Choroid plexus epithelial cell (primary cell): ENCODE measurements at regions not wholly inside any gene's neighbourhood (a gene's known extent, or its start where the extent isn't known, plus 50 kb on each side); places are given as distances from the start of the nearest gene placed in this dataset.
A peak's percentile ranks its signal among the peaks of the same experiment; 100 is the strongest.
"Not testable (repeated sequence)": the region's sequence is repeated elsewhere in the genome, so short reads cannot be mapped to it uniquely, and the experiment has no call there.

ENCODE experiments used
- DNase-seq: peaks from one replicate; pipeline ENCODE4 v3.0.0-alpha.2; 2010; ENCODE audit warnings: low read depth
- H3K4me3 ChIP-seq: 2 replicates; pipeline ENCODE4 v1.5.1; 2011; ENCODE audit warnings: low read depth, mild to moderate bottlenecking, control low read depth, low read length, moderate library complexity
- TF ChIP-seq, protein P1 (sequence below): conservative IDR thresholded peaks from 2 replicates; pipeline ENCODE4 v1.5.1; 2011; ENCODE audit warnings: low read depth, mild to moderate bottlenecking, control low read depth, inconsistent platforms, low read length, moderate library complexity

DNA sequence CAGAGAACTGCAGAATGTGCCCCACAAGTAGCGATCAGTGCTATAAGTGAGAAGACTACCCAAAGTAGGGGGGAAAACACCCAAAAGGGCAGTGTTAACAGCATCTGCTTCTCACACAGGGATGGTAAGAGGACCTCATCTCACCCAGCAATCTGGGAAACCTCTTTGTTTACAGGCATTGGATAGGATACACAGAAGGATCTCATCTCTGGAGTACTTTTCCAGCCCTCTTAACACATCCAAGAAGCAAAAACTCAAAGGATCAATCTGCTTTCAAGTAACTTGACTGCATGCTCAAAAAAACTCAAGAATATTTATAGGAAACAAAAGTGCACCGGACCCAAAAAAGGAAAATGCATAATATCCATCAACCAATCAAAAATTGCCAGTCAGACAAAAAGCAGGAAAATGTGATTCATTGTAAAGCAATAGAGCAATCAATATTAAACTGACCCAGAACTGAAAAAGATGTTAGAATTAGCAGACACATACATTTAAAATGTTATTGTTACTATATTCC is 311.0 kb upstream of the CXADR start:
- TF ChIP-seq, protein P1, sequence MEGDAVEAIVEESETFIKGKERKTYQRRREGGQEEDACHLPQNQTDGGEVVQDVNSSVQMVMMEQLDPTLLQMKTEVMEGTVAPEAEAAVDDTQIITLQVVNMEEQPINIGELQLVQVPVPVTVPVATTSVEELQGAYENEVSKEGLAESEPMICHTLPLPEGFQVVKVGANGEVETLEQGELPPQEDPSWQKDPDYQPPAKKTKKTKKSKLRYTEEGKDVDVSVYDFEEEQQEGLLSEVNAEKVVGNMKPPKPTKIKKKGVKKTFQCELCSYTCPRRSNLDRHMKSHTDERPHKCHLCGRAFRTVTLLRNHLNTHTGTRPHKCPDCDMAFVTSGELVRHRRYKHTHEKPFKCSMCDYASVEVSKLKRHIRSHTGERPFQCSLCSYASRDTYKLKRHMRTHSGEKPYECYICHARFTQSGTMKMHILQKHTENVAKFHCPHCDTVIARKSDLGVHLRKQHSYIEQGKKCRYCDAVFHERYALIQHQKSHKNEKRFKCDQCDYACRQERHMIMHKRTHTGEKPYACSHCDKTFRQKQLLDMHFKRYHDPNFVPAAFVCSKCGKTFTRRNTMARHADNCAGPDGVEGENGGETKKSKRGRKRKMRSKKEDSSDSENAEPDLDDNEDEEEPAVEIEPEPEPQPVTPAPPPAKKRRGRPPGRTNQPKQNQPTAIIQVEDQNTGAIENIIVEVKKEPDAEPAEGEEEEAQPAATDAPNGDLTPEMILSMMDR: no peak
- H3K4me3 ChIP-seq: no peak overlapping the region
- DNase-seq: no peak

DNA sequence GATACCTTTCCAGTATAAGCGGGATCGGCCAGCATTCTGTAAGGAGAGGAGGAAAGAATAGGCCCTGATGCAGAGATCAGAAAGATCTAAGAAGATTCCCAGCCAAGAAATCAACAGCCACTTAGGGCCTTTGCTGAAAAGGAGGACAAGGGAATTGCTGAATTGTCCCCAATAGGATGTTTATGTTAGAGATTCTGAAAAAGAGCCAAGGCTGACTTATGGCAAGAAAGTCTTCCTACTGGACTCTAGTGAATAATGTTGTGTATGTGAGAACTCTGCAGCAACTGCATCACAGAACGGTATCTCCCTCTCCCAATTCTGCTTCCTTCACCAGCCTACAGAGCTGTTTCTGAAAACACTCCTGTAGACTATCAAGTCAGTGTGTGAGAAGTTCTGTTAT is 298.0 kb upstream of the CXADR start:
- no peak overlapping the region for H3K4me3 ChIP-seq
- DNase-seq: no peak
- TF ChIP-seq, protein P1: no peak

DNA sequence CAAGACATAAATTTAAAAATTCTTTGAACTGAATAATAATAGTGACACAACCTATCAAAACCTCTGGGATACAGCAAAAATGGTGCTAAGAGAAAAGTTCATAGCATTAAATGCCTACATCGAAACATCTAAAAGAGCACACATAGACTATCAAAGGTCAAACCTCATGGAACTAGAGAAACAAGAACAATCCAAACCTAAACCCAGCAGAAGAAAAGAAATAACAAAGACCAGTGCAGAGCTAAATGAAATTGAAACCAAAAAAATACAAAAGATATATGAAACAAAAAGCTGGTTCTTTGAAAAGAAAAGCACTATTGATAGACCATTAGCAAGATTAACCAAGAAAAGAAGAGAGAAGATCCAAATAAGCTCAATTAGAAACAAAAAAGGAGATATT is 293.8 kb upstream of the CXADR start:
- not testable (repeated sequence) for DNase-seq, H3K4me3 ChIP-seq

DNA sequence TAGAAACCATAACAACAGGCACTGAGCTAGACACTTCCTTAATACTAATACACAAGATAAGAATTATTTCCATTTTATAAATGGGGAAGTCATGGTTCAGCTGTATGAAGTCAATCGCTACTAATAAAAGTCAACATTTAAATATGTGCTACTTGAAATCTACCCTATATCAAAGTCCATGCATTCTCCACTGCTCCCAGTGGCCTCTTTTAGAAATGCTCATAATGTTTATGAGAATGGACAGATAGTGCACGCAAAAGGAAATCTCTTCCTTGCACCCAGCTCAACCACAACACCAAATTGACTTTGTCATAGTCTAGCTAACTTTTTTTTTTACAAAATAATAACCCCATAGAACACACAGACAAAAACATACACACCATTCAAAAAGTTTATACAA is 281.7 kb upstream of the CXADR start:
- TF ChIP-seq, protein P1: no peak
- H3K4me3 ChIP-seq: no peak overlapping the region
- DNase-seq: peak; percentile 0

DNA sequence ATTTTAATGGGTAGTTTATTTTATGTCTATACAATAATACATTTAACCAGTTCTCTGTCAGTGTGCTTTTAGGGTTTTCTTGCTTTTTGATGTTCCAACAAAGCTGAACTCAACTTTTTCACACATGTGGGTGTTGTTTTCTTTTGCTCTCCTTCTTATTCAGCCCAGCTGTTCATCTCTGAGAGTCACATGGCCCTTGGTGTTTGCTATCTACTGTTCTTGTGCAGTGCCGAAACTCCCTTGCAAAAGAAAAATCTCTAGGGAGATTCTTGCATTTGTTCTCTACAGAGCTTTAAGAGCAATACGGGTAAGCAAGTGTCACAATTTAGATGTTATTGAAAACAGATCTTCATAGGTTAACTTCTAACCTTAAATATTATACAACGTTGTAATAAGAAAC is 281.1 kb upstream of the CXADR start:
- DNase-seq: peak; percentile 17
- H3K4me3 ChIP-seq: no peak overlapping the region
- TF ChIP-seq, protein P1: no peak

DNA sequence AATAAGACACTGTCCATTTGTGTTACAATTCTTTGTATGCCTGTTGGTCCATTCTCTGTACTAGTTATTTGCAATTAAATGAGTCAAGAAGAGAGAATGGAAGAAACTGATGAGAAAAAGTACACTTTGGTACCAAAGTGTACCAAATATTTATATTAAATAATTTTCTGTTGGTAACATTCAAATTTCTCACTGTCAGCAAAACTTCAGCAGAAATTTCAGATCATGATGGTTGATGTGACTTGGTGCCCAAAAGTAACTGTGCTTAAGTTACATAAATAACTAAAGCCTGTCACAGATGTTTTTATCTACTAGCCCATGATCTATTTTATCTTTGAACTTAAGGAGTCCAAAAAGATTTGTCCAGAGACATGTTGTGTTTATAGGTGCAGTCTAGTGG is 274.4 kb upstream of the CXADR start:
- TF ChIP-seq, protein P1: no peak
- no peak for DNase-seq
- H3K4me3 ChIP-seq: no peak overlapping the region

DNA sequence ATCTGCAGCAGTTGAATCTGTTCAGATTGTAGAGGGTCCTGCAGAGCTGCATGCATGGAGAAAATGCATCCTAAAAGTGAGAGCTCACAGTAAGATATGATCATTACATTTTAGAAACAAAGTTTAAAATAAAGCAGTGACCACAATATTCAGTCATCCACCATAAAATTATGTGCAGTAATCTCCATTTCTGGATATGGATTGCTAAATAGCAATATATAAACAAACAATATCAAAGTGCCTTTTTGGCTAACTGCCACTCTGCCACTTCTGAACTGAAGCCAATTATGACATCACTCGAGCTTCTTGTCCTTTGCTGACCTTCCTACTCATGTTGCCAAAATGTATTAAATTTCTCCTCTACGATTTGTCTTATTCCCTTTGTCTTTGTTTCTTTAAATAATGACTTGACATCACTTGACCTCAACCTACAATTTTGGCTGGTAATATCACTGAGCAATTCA is 262.0 kb upstream of the CXADR start:
- DNase-seq: peak; percentile 43
- no peak overlapping the region for H3K4me3 ChIP-seq
- TF ChIP-seq, protein P1: no peak
